Choroid plexus epithelial cell (primary cell): ENCODE measurements at regions not wholly inside any gene's neighbourhood (a gene's known extent, or its start where the extent isn't known, plus 50 kb on each side); places are given as distances from the start of the nearest gene placed in this dataset.

Experiments
- DNase-seq: peaks from one replicate; pipeline ENCODE4 v3.0.0-alpha.2; 2010; ENCODE audit warnings: low read depth
- H3K4me3 ChIP-seq: 2 replicates; pipeline ENCODE4 v1.5.1; 2011; ENCODE audit warnings: low read depth, mild to moderate bottlenecking, control low read depth, low read length, moderate library complexity
- CTCF ChIP-seq: conservative IDR thresholded peaks from 2 replicates; pipeline ENCODE4 v1.5.1; 2011; ENCODE audit warnings: low read depth, mild to moderate bottlenecking, control low read depth, inconsistent platforms, low read length, moderate library complexity

GRCh38 chr11:69416762-69417698, 64.4 kb upstream of the LINC01488 start:
- no peak for TF ChIP-seq CTCF
- no peak for DNase-seq
- H3K4me3 ChIP-seq, result no peak overlapping the region

- no peak for TF ChIP-seq CTCF
- no peak for DNase-seq
- H3K4me3 ChIP-seq, result no peak overlapping the region
These were observed 63.8 kb upstream of the LINC01488 start for GRCh38 chr11:69417699-69418085.

- TF ChIP-seq CTCF, result no peak
- H3K4me3 ChIP-seq, result no peak overlapping the region
- no peak for DNase-seq
These were observed 62.7 kb upstream of the LINC01488 start for GRCh38 chr11:69418576-69419296.

- TF ChIP-seq CTCF, result no peak
- DNase-seq, result no peak
- H3K4me3 ChIP-seq, result no peak overlapping the region
These were observed 61.6 kb upstream of the LINC01488 start for GRCh38 chr11:69419662-69420395.

GRCh38 chr11:69422645-69423044, 58.8 kb upstream of the LINC01488 start:
- TF ChIP-seq CTCF, result no peak
- no peak overlapping the region for H3K4me3 ChIP-seq
- DNase-seq, result no peak

- no peak for TF ChIP-seq CTCF
- no peak for DNase-seq
- no peak overlapping the region for H3K4me3 ChIP-seq
These were observed 58.3 kb upstream of the LINC01488 start for GRCh38 chr11:69423181-69423580.
